ENCODE measurements at regions not wholly inside any gene's neighbourhood (a gene's known extent, or its start where the extent isn't known, plus 50 kb on each side); places are given as distances from the start of the nearest gene placed in this dataset.

- no peak for DNase-seq (ENCODE audit: low read depth in 4 of 4, low spot score in 3 of 4)
Measured at GRCh38 chr1:193579323-193579722, 392.9 kb upstream of the B3GALT2 start.

GRCh38 chr1:193574913-193575312, 388.5 kb upstream of the B3GALT2 start:
- no peak for DNase-seq (ENCODE audit: low read depth in 4 of 4, low spot score in 3 of 4)

GRCh38 chr1:193569983-193570269, 383.5 kb upstream of the B3GALT2 start:
- no peak for DNase-seq (ENCODE audit: low read depth in 4 of 4, low spot score in 3 of 4)

GRCh38 chr1:193569096-193569982, 382.9 kb upstream of the B3GALT2 start:
- no peak for DNase-seq (ENCODE audit: low read depth in 4 of 4, low spot score in 3 of 4)

- no peak for DNase-seq (ENCODE audit: low read depth in 4 of 4, low spot score in 3 of 4)
Measured at GRCh38 chr1:193568512-193568911, 382.1 kb upstream of the B3GALT2 start.

- DNase-seq (ENCODE audit: low read depth in 4 of 4, low spot score in 3 of 4): no peak
Measured at GRCh38 chr1:193567937-193568336, 381.5 kb upstream of the B3GALT2 start.

GRCh38 chr1:193566735-193567134, 380.3 kb upstream of the B3GALT2 start:
- DNase-seq (ENCODE audit: low read depth in 4 of 4, low spot score in 3 of 4): no peak

GRCh38 chr1:193565971-193566577, 379.7 kb upstream of the B3GALT2 start:
- no peak for DNase-seq (ENCODE audit: low read depth in 4 of 4, low spot score in 3 of 4)

- DNase-seq (ENCODE audit: low read depth in 4 of 4, low spot score in 3 of 4): no peak
Measured at GRCh38 chr1:193562121-193562520, 375.7 kb upstream of the B3GALT2 start.

- no peak for DNase-seq (ENCODE audit: low read depth in 4 of 4, low spot score in 3 of 4)
Measured at GRCh38 chr1:193558491-193559028, 372.1 kb upstream of the B3GALT2 start.

- no peak for DNase-seq (ENCODE audit: low read depth in 4 of 4, low spot score in 3 of 4)
Measured at GRCh38 chr1:193555662-193556441, 369.4 kb upstream of the B3GALT2 start.

GRCh38 chr1:193553564-193553963, 367.2 kb upstream of the B3GALT2 start:
- DNase-seq (ENCODE audit: low read depth in 4 of 4, low spot score in 3 of 4): no peak

GRCh38 chr1:193552274-193552673, 365.9 kb upstream of the B3GALT2 start:
- DNase-seq (ENCODE audit: low read depth in 4 of 4, low spot score in 3 of 4): no peak

GRCh38 chr1:193549081-193549480, 362.7 kb upstream of the B3GALT2 start:
- DNase-seq (ENCODE audit: low read depth in 4 of 4, low spot score in 3 of 4): no peak

- DNase-seq (ENCODE audit: low read depth in 4 of 4, low spot score in 3 of 4): no peak
Measured at GRCh38 chr1:193545171-193545570, 358.8 kb upstream of the B3GALT2 start.

- DNase-seq (ENCODE audit: low read depth in 4 of 4, low spot score in 3 of 4): no peak
Measured at GRCh38 chr1:193543259-193543658, 356.8 kb upstream of the B3GALT2 start.

GRCh38 chr1:193542690-193543089, 356.3 kb upstream of the B3GALT2 start:
- no peak for DNase-seq (ENCODE audit: low read depth in 4 of 4, low spot score in 3 of 4)

GRCh38 chr1:193540511-193540910, 354.1 kb upstream of the B3GALT2 start:
- DNase-seq (ENCODE audit: low read depth in 4 of 4, low spot score in 3 of 4): no peak

- no peak for DNase-seq (ENCODE audit: low read depth in 4 of 4, low spot score in 3 of 4)
Measured at GRCh38 chr1:193539731-193540459, 353.5 kb upstream of the B3GALT2 start.

GRCh38 chr1:193538680-193539079, 352.3 kb upstream of the B3GALT2 start:
- no peak for DNase-seq (ENCODE audit: low read depth in 4 of 4, low spot score in 3 of 4)

GRCh38 chr1:193538003-193538354, 351.6 kb upstream of the B3GALT2 start:
- no peak for DNase-seq (ENCODE audit: low read depth in 4 of 4, low spot score in 3 of 4)
